K562 (cell line): ENCODE measurements at regions not wholly inside any gene's neighbourhood (a gene's known extent, or its start where the extent isn't known, plus 50 kb on each side); places are given as distances from the start of the nearest gene placed in this dataset.

Source experiments
- ATAC-seq: fragments of 200-7000 bp; cut with Tn5 transposase; 3 replicates; pipeline ENCODE4 v1.9.1; 2020; ENCODE audit warnings: moderate library complexity
- BruUV-seq: library from RNA; stranded (reverse); fragments of 400-500 nt; replicated peaks from 2 replicates; lab custom pipeline; 2021; lab: Mats Ljungman, UMichigan
- CTCF ChIA-PET: fragments of 300-600 bp; formaldehyde crosslinking; extraction: SDS; loops from one replicate; lab custom pipeline; 2021; ENCODE audit warnings: low intra/inter-chr PET ratio; lab: Yijun Ruan, JAX
- POLR2A ChIA-PET: fragments of 300-600, 350-650 bp; sonication (Branson Sonifier 250); formaldehyde crosslinking; extraction: SDS; loops from one replicate; lab custom pipeline; 2021; ENCODE audit warnings: antibody characterized with exemption, inconsistent platforms; lab: Yijun Ruan, JAX
- DNase-seq, 4 experiments: peaks; one replicate each; pipeline versions ENCODE4 v3.0.0 to v3.0.0-alpha.2; 2011 to 2018; ENCODE audit warnings: low spot score in 3 of 4, mixed read lengths in 3 of 4; ENCODE audit errors: extremely low read depth in 1 of 4
- FAIRE-seq: peaks from 2 replicates; lab custom pipeline; 2011; peaks lifted over from hg19 to GRCh38; lab: Jason Lieb, UNC
- H2AFZ ChIP-seq: 2 replicates; pipeline ENCODE4 v1.6.0; 2011; ENCODE audit warnings: low read depth, low read length, control low read depth, inconsistent platforms
- H3K27ac ChIP-seq: fragments of 200-600 bp; 3 replicates; pipeline ENCODE4 v1.8.0; 2011; ENCODE audit warnings: low read depth, mild to moderate bottlenecking, control low read depth, inconsistent platforms, low read length, moderate library complexity, mixed read lengths; ENCODE audit errors: extremely low read depth
- H3K27me3 ChIP-seq, 2 experiments: fragments of 300-600 bp in 1 of 2; 2 replicates in 1 of 2; 3 replicates in 1 of 2; pipeline versions ENCODE4 v1.6.0 to v1.8.0; 2011; ENCODE audit warnings: inconsistent platforms in 2 of 2, low read length in 2 of 2, mild to moderate bottlenecking in 1 of 2, mixed read lengths in 1 of 2, moderate library complexity in 1 of 2; ENCODE audit not compliant: control insufficient read depth in 2 of 2, insufficient read depth in 2 of 2
- H3K36me3 ChIP-seq: fragments of 300-600 bp; 3 replicates; pipeline ENCODE4 v1.8.0; 2011; ENCODE audit warnings: mild to moderate bottlenecking, low read length, inconsistent platforms; ENCODE audit not compliant: control insufficient read depth, insufficient read depth
- H3K4me1 ChIP-seq, 2 experiments: fragments of 200-600 bp in 1 of 2; replicated peaks in 1 of 2; 2 replicates in 1 of 2; 3 replicates in 1 of 2; pipeline versions ENCODE4 v1.5.1 to v1.8.0; 2011; ENCODE audit warnings: inconsistent platforms in 2 of 2, low read length in 2 of 2, mild to moderate bottlenecking in 1 of 2, mixed read lengths in 1 of 2, moderate library complexity in 1 of 2; ENCODE audit not compliant: control insufficient read depth in 2 of 2, insufficient read depth in 2 of 2
- H3K4me2 ChIP-seq: 2 replicates; pipeline ENCODE4 v1.6.1; 2011; ENCODE audit warnings: low read length, control low read depth, inconsistent platforms, mixed read lengths; ENCODE audit not compliant: insufficient read depth
- H3K4me3 ChIP-seq: fragments of 200-600 bp; sonication (generic), shearing (Covaris generic); 2 replicates; pipeline ENCODE4 v1.5.1; 2016; ENCODE audit warnings: control low read depth, inconsistent platforms
- H3K79me2 ChIP-seq: fragments of 200-600 bp; 3 replicates; pipeline ENCODE4 v1.8.0; 2011; ENCODE audit warnings: low read length, inconsistent platforms; ENCODE audit not compliant: control insufficient read depth, insufficient read depth
- H3K9ac ChIP-seq, 2 experiments: 2 replicates each; pipeline versions ENCODE4 v1.6.0 to v1.6.1; 2011; ENCODE audit warnings: low read depth in 2 of 2, low read length in 2 of 2, control low read depth in 1 of 2, inconsistent platforms in 1 of 2, mild to moderate bottlenecking in 1 of 2, mixed read lengths in 1 of 2; ENCODE audit not compliant: insufficient read depth in 1 of 2
- H3K9me1 ChIP-seq: one replicate; pipeline ENCODE4 v1.6.0; 2011; ENCODE audit warnings: inconsistent platforms, mild to moderate bottlenecking, low read length, moderate library complexity; ENCODE audit not compliant: control insufficient read depth, insufficient read depth
- H3K9me3 ChIP-seq: replicated peaks from 2 replicates; pipeline ENCODE4 v1.5.1; 2011; ENCODE audit warnings: low read depth, low read length, inconsistent platforms; ENCODE audit not compliant: control insufficient read depth, insufficient read depth
- H4K20me1 ChIP-seq: replicated peaks from 2 replicates; pipeline ENCODE4 v1.6.1; 2011; ENCODE audit warnings: low read length, inconsistent platforms, mixed read lengths; ENCODE audit not compliant: control insufficient read depth, insufficient read depth
- CREBBP ChIP-seq: IDR thresholded peaks from one replicate; pipeline ENCODE4 v1.6.1; 2012; ENCODE audit warnings: low read depth, mild to moderate bottlenecking, control low read depth, inconsistent platforms, low read length
- CTCF ChIP-seq, 3 experiments: IDR thresholded peaks in 2 of 3; conservative IDR thresholded peaks in 1 of 3; 2 replicates each; pipeline ENCODE4 v1.5.1; 2011 to 2012; ENCODE audit warnings: low read length in 3 of 3, mild to moderate bottlenecking in 3 of 3, control low read depth in 2 of 3, improper control_type of control experiment in 1 of 3, inconsistent platforms in 1 of 3, low read depth in 1 of 3, mixed read lengths in 1 of 3, moderate library complexity in 1 of 3; ENCODE audit not compliant: insufficient read depth in 2 of 3
- E4F1 ChIP-seq: fragments of 250-450 bp; sonication (Bioruptor Pico); IDR thresholded peaks from 2 replicates; pipeline ENCODE4 v1.5.0; 2021; ENCODE audit warnings: mild to moderate bottlenecking, borderline replicate concordance
- NFRKB ChIP-seq: fragments of 450-650 bp; IDR thresholded peaks from 2 replicates; pipeline ENCODE4 v1.6.1; 2016; ENCODE audit warnings: low read depth
- PBX2 ChIP-seq, 2 experiments: IDR thresholded peaks in 1 of 2; conservative IDR thresholded peaks in 1 of 2; 2 replicates each; pipeline ENCODE4 v1.6.1; 2016; ENCODE audit warnings: low read depth in 2 of 2, mild to moderate bottlenecking in 1 of 2, missing compliant biosample characterization in 1 of 2, missing genetic modification characterization in 1 of 2, moderate library complexity in 1 of 2
- PML ChIP-seq: IDR thresholded peaks from 2 replicates; pipeline ENCODE4 v1.6.1; 2012; ENCODE audit warnings: low read length, inconsistent platforms
- SLC30A9 ChIP-seq: fragments of 250-450 bp; sonication (Bioruptor Pico); IDR thresholded peaks from 2 replicates; pipeline ENCODE4 v1.8.0; 2022; ENCODE audit warnings: mild to moderate bottlenecking, moderate library complexity
- SRSF9 ChIP-seq: fragments of 200-400 bp; formaldehyde crosslinking; IDR thresholded peaks from 2 replicates; pipeline ENCODE4 v1.6.1; 2017; ENCODE audit warnings: low read depth, low read length, borderline replicate concordance
- TBL1XR1 ChIP-seq, 2 experiments: IDR thresholded peaks; 2 replicates each; pipeline ENCODE4 v1.6.1; 2012; ENCODE audit warnings: improper control_type of control experiment in 2 of 2, low read length in 2 of 2, mild to moderate bottlenecking in 1 of 2
- TCF15 ChIP-seq: fragments of 250-450 bp; sonication (Bioruptor Pico); IDR thresholded peaks from 2 replicates; pipeline ENCODE4 v1.8.0; 2022; ENCODE audit warnings: moderate library complexity, mild to moderate bottlenecking, inconsistent platforms
- USF2 ChIP-seq: sonication (generic); formaldehyde crosslinking; IDR thresholded peaks from 2 replicates; pipeline ENCODE4 v1.5.0; 2020; ENCODE audit warnings: missing genetic modification reagents
- ZC3H11A ChIP-seq: IDR thresholded peaks from 2 replicates; pipeline ENCODE4 v1.6.1; 2012; ENCODE audit warnings: low read depth, low read length, improper control_type of control experiment
- ZNF3 ChIP-seq: fragments of 250-450 bp; sonication (Bioruptor Pico); IDR thresholded peaks from 2 replicates; pipeline ENCODE4 v1.5.0; 2021; ENCODE audit warnings: mild to moderate bottlenecking, moderate library complexity
- ZNF311 ChIP-seq: fragments of 250-450 bp; sonication (Bioruptor Pico); IDR thresholded peaks from 2 replicates; pipeline ENCODE4 v1.4.0; 2020; ENCODE audit warnings: mild to moderate bottlenecking, moderate library complexity
- ZNF408 ChIP-seq: fragments of 250-450 bp; sonication (Bioruptor Pico); IDR thresholded peaks from 2 replicates; pipeline ENCODE4 v1.4.0; 2020; ENCODE audit warnings: low read depth, mild to moderate bottlenecking, moderate library complexity
- ZNF785 ChIP-seq: fragments of 250-450 bp; sonication (Bioruptor Pico); IDR thresholded peaks from 2 replicates; pipeline ENCODE4 v1.4.0; 2020; ENCODE audit warnings: mild to moderate bottlenecking
- WGBS: fragments of 100-300 bp; shearing (Covaris generic); methylation state at CpG from one replicate; pipeline ENCODE4 v1.1.6; 2016; ENCODE audit warnings: low coverage, mixed read lengths; ENCODE audit not compliant: insufficient coverage; ENCODE audit errors: missing lambda C conversion rate; 5-methylcytosine and 5-hydroxymethylcytosine counted together
- in situ Hi-C: fragments of 300-500 bp; cut with MboI; formaldehyde crosslinking; loops from 4 replicates; pipeline ENCODE4 v1.15.0; 2018; ENCODE audit warnings: inconsistent platforms, mixed read lengths
- intact Hi-C: fragments of 100-400 bp; cut with micrococcal nuclease; formaldehyde crosslinking; loops from 2 replicates; pipeline ENCODE4 v1.14.2; 2022

- FAIRE-seq = no peak
- POLR2A ChIA-PET = no interaction called here
- 0% methylated on average over 1 of the region's 1 CpG for WGBS
- no peak for TF ChIP-seq PML
- TF ChIP-seq E4F1 (CRISPR knock-in tag) = no peak
- TF ChIP-seq CTCF (IDR thresholded peaks at IDR 0.05 in 2 of 3, conservative IDR thresholded peaks at IDR 0.05 in 1 of 3; ENCODE audit: insufficient read depth in 2 of 3, low read depth in 1 of 3, low read length in 3 of 3) = no peak
- no peak for TF ChIP-seq ZNF311 (CRISPR knock-in tag)
- TF ChIP-seq TCF15 (CRISPR knock-in tag) = no peak
- TF ChIP-seq USF2 (CRISPR knock-in tag) = no peak
- no peak for TF ChIP-seq ZNF3 (CRISPR knock-in tag)
- TF ChIP-seq ZNF408 (CRISPR knock-in tag) = no peak
- no peak for TF ChIP-seq SLC30A9 (CRISPR knock-in tag)
- no peak for TF ChIP-seq ZNF785 (CRISPR knock-in tag)
- TF ChIP-seq NFRKB = no peak
- no peak for TF ChIP-seq TBL1XR1 (IDR thresholded peaks at IDR 0.05; ENCODE audit: low read length in 2 of 2)
- no peak for TF ChIP-seq PBX2 (CRISPR knock-in tag; IDR thresholded peaks at IDR 0.05; ENCODE audit: low read depth)
- TF ChIP-seq PBX2 (tag; conservative IDR thresholded peaks at IDR 0.05; ENCODE audit: low read depth) = no peak
- TF ChIP-seq ZC3H11A = no peak
- TF ChIP-seq CREBBP = no peak
- no peak for TF ChIP-seq SRSF9
Observed at GRCh38 chr5:87095787-87096186, 171.9 kb upstream of the RASA1 start.

More at GRCh38 chr5:87095787-87096186, 171.9 kb upstream of the RASA1 start:
- intact Hi-C loops = no loop called here
- Histone ChIP-seq H3K27ac (no peak overlapping the region), H4K20me1 (no peaks in the 10 kb centered on the region), H2AFZ (no peak overlapping the region), H3K4me1 (no peaks in the 10 kb centered on the region), H3K9me3 (no peaks in the 10 kb centered on the region), H3K4me3 (no peak overlapping the region), H3K36me3 (no peaks in the 10 kb centered on the region), H3K4me2 (no peak overlapping the region), H3K9me1 (no peaks in the 10 kb centered on the region), H3K27me3 (no peaks in the 10 kb centered on the region), H3K79me2 (no peaks in the 10 kb centered on the region), H3K9ac (no peak overlapping the region)
- ATAC-seq (no peak), DNase-seq (no peak)
- CTCF ChIA-PET = no interaction called here
- BruUV-seq = no TSS peak
- in situ Hi-C loops = no loop called here
